Caco-2 (cell line): ENCODE measurements at regions not wholly inside any gene's neighbourhood (a gene's known extent, or its start where the extent isn't known, plus 50 kb on each side); places are given as distances from the start of the nearest gene placed in this dataset.

ENCODE experiments used
- BruUV-seq: library from RNA; stranded (reverse); fragments of 400-500 nt; replicated peaks from 2 replicates; lab custom pipeline; 2021; lab: Mats Ljungman, UMichigan
- CTCF ChIA-PET: fragments of 300-600 bp; sonication (Branson Sonifier 250); formaldehyde crosslinking; loops from one replicate; lab custom pipeline; 2022; ENCODE audit warnings: antibody characterized with exemption; lab: Charles Lee
- POLR2A ChIA-PET: fragments of 300-600 bp; sonication (Branson Sonifier 250); formaldehyde crosslinking; loops from one replicate; lab custom pipeline; 2022; ENCODE audit warnings: antibody characterized with exemption; lab: Charles Lee
- DNase-seq, 2 experiments: peaks; one replicate each; pipeline versions ENCODE4 v3.0.0 to v3.0.0-alpha.2; 2020 to 2022
- H3K27me3 ChIP-seq: replicated peaks from 2 replicates; pipeline ENCODE4 v1.6.0; 2011; ENCODE audit warnings: low read length; ENCODE audit not compliant: control insufficient read depth, insufficient read depth
- H3K36me3 ChIP-seq: 2 replicates; pipeline ENCODE4 v1.5.1; 2011; ENCODE audit warnings: low read length; ENCODE audit not compliant: control insufficient read depth, insufficient read depth
- H3K4me1 ChIP-seq: fragments of 250-450 bp; sonication (Bioruptor Pico); 2 replicates; pipeline ENCODE4 v1.5.1; 2020; ENCODE audit warnings: mild to moderate bottlenecking
- H3K4me3 ChIP-seq: 2 replicates; pipeline ENCODE4 v1.5.1; 2011; ENCODE audit warnings: low read depth, mild to moderate bottlenecking, control low read depth, low read length
- H3K9me3 ChIP-seq: fragments of 250-450 bp; sonication (Bioruptor Pico); 2 replicates; pipeline ENCODE4 v1.5.1; 2020; ENCODE audit warnings: mild to moderate bottlenecking, moderate library complexity
- H3K27ac Mint-ChIP-seq: one replicate; pipeline ENCODE4 v1.8.0; 2022; ENCODE audit warnings: mixed read lengths; ENCODE audit not compliant: unreplicated experiment
- H3K27me3 Mint-ChIP-seq: one replicate; pipeline ENCODE4 v1.8.0; 2022; ENCODE audit warnings: mixed read lengths; ENCODE audit not compliant: insufficient read depth, unreplicated experiment
- H3K36me3 Mint-ChIP-seq: one replicate; pipeline ENCODE4 v1.8.0; 2022; ENCODE audit warnings: mild to moderate bottlenecking, mixed read lengths; ENCODE audit not compliant: insufficient read depth, unreplicated experiment
- H3K4me1 Mint-ChIP-seq: one replicate; pipeline ENCODE4 v1.8.0; 2022; ENCODE audit warnings: low read depth, mixed read lengths; ENCODE audit not compliant: unreplicated experiment
- H3K4me3 Mint-ChIP-seq: one replicate; pipeline ENCODE4 v1.8.0; 2022; ENCODE audit warnings: mild to moderate bottlenecking, moderate library complexity, mixed read lengths; ENCODE audit not compliant: unreplicated experiment
- H3K9me3 Mint-ChIP-seq: one replicate; pipeline ENCODE4 v1.8.0; 2022; ENCODE audit warnings: mixed read lengths; ENCODE audit not compliant: unreplicated experiment
- intact Hi-C: fragments of 100-400 bp; cut with micrococcal nuclease; formaldehyde crosslinking; loops from one replicate; pipeline ENCODE4 v1.10.0; 2022; ENCODE audit not compliant: unreplicated experiment
- TF ChIP-seq, protein P1 (sequence below), 2 experiments: fragments of 200-600 bp in 1 of 2; IDR thresholded peaks; 1 replicate in 1 of 2; 2 replicates in 1 of 2; pipeline versions ENCODE4 v1.5.1 to v1.8.0; 2011 to 2022; ENCODE audit warnings: antibody characterized with exemption in 1 of 2, control low read depth in 1 of 2, inconsistent platforms in 1 of 2, low read depth in 1 of 2, low read length in 1 of 2, mild to moderate bottlenecking in 1 of 2, moderate library complexity in 1 of 2; ENCODE audit not compliant: insufficient read depth in 1 of 2, severe bottlenecking in 1 of 2, unreplicated experiment in 1 of 2

DNA sequence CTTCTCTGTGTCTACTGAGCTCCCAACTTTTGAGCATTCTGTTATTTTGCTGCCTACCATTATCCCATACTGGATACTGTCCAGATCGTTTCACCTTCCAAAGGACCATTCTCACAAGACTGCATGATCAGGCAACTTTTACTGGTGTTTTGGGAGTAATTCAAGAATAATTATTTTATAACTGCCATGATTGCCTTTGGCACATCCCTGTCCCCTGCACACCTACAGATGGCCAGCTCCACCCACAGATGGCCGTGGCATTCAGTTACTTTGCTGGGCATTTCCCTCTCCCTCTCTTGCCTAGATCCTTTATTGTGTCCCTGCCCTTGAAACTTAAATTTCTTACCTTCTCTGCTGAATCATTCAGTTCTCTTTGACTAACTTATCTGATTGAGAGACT is 263.9 kb downstream of the DIPK2A start:
- Mint-ChIP-seq H3K36me3 (no peaks in the 10 kb centered on the region), H3K9me3 (no peaks in the 10 kb centered on the region), H3K4me1 (no peaks in the 10 kb centered on the region), H3K27ac (no peak overlapping the region), H3K4me3 (no peak overlapping the region), H3K27me3 (no peaks in the 10 kb centered on the region)
- intact Hi-C loops, result no loop called here
- no TSS peak for BruUV-seq
- no peaks in the 10 kb centered on the region for H3K36me3 ChIP-seq
- no peaks in the 10 kb centered on the region for H3K4me1 ChIP-seq
- ChIA-PET CTCF (no interaction called here), POLR2A (no interaction called here)
- H3K9me3 ChIP-seq, result no peaks in the 10 kb centered on the region; the same call in 1 of the 2 replicates
- no peaks in the 10 kb centered on the region for H3K27me3 ChIP-seq
- DNase-seq, result no peak
- H3K4me3 ChIP-seq, result no peak overlapping the region
- TF ChIP-seq, protein P1, sequence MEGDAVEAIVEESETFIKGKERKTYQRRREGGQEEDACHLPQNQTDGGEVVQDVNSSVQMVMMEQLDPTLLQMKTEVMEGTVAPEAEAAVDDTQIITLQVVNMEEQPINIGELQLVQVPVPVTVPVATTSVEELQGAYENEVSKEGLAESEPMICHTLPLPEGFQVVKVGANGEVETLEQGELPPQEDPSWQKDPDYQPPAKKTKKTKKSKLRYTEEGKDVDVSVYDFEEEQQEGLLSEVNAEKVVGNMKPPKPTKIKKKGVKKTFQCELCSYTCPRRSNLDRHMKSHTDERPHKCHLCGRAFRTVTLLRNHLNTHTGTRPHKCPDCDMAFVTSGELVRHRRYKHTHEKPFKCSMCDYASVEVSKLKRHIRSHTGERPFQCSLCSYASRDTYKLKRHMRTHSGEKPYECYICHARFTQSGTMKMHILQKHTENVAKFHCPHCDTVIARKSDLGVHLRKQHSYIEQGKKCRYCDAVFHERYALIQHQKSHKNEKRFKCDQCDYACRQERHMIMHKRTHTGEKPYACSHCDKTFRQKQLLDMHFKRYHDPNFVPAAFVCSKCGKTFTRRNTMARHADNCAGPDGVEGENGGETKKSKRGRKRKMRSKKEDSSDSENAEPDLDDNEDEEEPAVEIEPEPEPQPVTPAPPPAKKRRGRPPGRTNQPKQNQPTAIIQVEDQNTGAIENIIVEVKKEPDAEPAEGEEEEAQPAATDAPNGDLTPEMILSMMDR (IDR thresholded peaks at IDR 0.05; ENCODE audit: insufficient read depth in 1 of 2, low read depth in 1 of 2, low read length in 1 of 2, severe bottlenecking in 1 of 2, unreplicated experiment in 1 of 2), result no peak

DNA sequence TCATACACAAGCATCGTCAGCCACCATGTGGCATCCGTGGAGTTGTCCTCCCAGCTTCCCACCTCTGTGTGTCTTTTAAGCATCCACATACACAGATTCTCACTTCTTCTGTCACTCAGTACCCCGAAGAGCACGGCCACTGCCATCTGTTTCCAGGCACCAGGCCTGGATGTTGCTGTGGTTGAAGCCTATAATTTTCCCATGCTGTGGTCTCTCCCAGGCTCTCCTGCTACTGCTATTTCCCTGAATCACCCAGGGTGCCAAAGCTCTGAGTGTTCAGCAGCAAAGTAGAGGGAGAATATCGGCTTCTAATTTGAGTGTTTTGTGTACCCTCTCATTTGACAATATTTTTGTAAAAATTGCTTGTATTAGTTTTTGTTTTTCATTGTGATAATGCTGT is 265.7 kb downstream of the DIPK2A start:
- H3K36me3 Mint-ChIP-seq, result no peaks in the 10 kb centered on the region
- H3K9me3 ChIP-seq, result no peaks in the 10 kb centered on the region; the same call in 1 of the 2 replicates
- intact Hi-C loops, result no loop called here
- H3K27me3 ChIP-seq, result no peaks in the 10 kb centered on the region
- no peaks in the 10 kb centered on the region for H3K9me3 Mint-ChIP-seq
- CTCF ChIA-PET, result no interaction called here
- no peaks in the 10 kb centered on the region for H3K27me3 Mint-ChIP-seq
- POLR2A ChIA-PET, result no interaction called here
- no peaks in the 10 kb centered on the region for H3K4me1 Mint-ChIP-seq
- no peak overlapping the region for H3K4me3 ChIP-seq
- H3K4me1 ChIP-seq, result no peaks in the 10 kb centered on the region
- no TSS peak for BruUV-seq
- H3K36me3 ChIP-seq, result no peaks in the 10 kb centered on the region
- TF ChIP-seq, protein P1 (IDR thresholded peaks at IDR 0.05; ENCODE audit: insufficient read depth in 1 of 2, low read depth in 1 of 2, low read length in 1 of 2, severe bottlenecking in 1 of 2, unreplicated experiment in 1 of 2), result no peak
- no peak for DNase-seq
- no peak overlapping the region for H3K27ac Mint-ChIP-seq
- no peak overlapping the region for H3K4me3 Mint-ChIP-seq

DNA sequence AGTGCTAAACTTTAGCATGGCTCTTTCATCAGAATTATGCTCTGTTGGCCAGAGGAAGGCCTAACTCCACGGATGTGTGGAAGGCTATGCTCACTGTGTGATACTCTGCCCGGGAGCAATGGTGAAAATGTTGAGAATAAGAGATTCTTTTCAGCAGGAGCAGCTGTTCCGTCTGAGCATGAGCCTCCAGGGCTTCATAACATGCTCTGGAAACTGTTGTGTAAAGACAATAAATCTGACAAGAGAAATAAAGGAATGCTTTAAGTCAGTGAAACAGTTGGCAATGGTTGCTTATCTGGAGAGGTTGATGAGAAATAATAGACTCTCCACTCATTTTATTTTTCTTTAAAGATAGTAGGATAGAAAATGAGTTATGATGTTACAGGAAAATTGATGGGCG is 269.8 kb downstream of the DIPK2A start:
- ChIA-PET CTCF (no interaction called here), POLR2A (no interaction called here)
- no peaks in the 10 kb centered on the region for H3K27me3 ChIP-seq
- H3K9me3 ChIP-seq, result no peaks in the 10 kb centered on the region
- Mint-ChIP-seq H3K36me3 (no peaks in the 10 kb centered on the region), H3K9me3 (no peaks in the 10 kb centered on the region), H3K4me1 (no peaks in the 10 kb centered on the region), H3K27ac (no peak overlapping the region), H3K27me3 (no peaks in the 10 kb centered on the region), H3K4me3 (no peak overlapping the region)
- H3K4me1 ChIP-seq, result no peaks in the 10 kb centered on the region
- no peaks in the 10 kb centered on the region for H3K36me3 ChIP-seq
- intact Hi-C loops, result no loop called here
- no TSS peak for BruUV-seq
- no peak overlapping the region for H3K4me3 ChIP-seq
- DNase-seq, result no peak
- TF ChIP-seq, protein P1 (IDR thresholded peaks at IDR 0.05; ENCODE audit: insufficient read depth in 1 of 2, low read depth in 1 of 2, low read length in 1 of 2, severe bottlenecking in 1 of 2, unreplicated experiment in 1 of 2), result no peak
